ENCODE measurements at regions not wholly inside any gene's neighbourhood (a gene's known extent, or its start where the extent isn't known, plus 50 kb on each side); places are given as distances from the start of the nearest gene placed in this dataset.
"Not testable (repeated sequence)": the region's sequence is repeated elsewhere in the genome, so short reads cannot be mapped to it uniquely, and the experiment has no call there.

DNA sequence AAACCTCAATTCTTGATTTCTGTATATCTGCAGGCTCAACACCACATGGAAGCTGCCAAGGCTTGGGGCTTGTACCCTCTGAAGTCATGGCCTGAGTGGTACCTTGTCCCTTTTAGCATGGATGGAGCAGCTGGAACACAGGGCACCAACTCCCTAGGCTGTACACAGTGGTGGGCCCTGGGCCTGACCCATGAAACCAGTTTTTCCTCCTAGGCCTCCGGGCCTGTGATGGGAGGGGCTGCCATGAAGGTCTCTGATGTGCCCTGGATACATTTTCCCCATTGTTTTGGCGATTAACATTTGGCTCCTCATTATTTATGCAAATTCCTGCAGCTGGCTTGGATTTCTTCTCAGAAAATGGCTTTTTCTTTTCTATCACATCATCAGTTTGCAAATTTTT is 131.6 kb downstream of the NDFIP2 start:
- no peak for DNase-seq (ENCODE audit: low spot score)
- BruUV-seq (replicated peaks): no TSS peak
- H3K9me3 ChIP-seq (ENCODE audit: low read depth, low read length, poor library complexity, severe bottlenecking): no peaks in the 10 kb centered on the region
- H3K27ac ChIP-seq (ENCODE audit: low read depth, low read length, poor library complexity, severe bottlenecking): no peak overlapping the region
- POLR2A ChIA-PET (ENCODE audit: low non-redundant PET): no interaction called here
- no peak for TF ChIP-seq CTCF (conservative IDR thresholded peaks at IDR 0.05; ENCODE audit: low read depth, low read length)
- TF ChIP-seq EZH2 (IDR thresholded peaks at IDR 0.05; ENCODE audit: borderline replicate concordance, low read depth, low read length, poor library complexity, severe bottlenecking): no peak
- H3K4me3 ChIP-seq (ENCODE audit: low read depth, low read length, poor library complexity, severe bottlenecking): no peak overlapping the region
- H3K27me3 ChIP-seq (replicated peaks; ENCODE audit: insufficient read depth, low read depth, low read length, poor library complexity): no peaks in the 10 kb centered on the region
- no peaks in the 10 kb centered on the region for H3K4me1 ChIP-seq (ENCODE audit: insufficient read depth, low read length, poor library complexity, severe bottlenecking)
- H3K36me3 ChIP-seq (ENCODE audit: insufficient read depth, low read length, poor library complexity, severe bottlenecking): no peaks in the 10 kb centered on the region
- intact Hi-C loops (cut with micrococcal nuclease; ENCODE audit: unreplicated experiment): no loop called here
- CTCF ChIA-PET: no interaction called here

GRCh38 chr13:79607895-79608294 is 126.9 kb downstream of the NDFIP2 start:
- CTCF ChIA-PET; H3K4me3 ChIP-seq (ENCODE audit: low read depth, low read length, poor library complexity, severe bottlenecking); intact Hi-C loops (cut with micrococcal nuclease; ENCODE audit: unreplicated experiment); H3K27me3 ChIP-seq (replicated peaks; ENCODE audit: insufficient read depth, low read depth, low read length, poor library complexity); H3K27ac ChIP-seq (ENCODE audit: low read depth, low read length, poor library complexity, severe bottlenecking); BruUV-seq (replicated peaks); POLR2A ChIA-PET (ENCODE audit: low non-redundant PET); H3K9me3 ChIP-seq (ENCODE audit: low read depth, low read length, poor library complexity, severe bottlenecking); DNase-seq (ENCODE audit: low spot score); H3K36me3 ChIP-seq (ENCODE audit: insufficient read depth, low read length, poor library complexity, severe bottlenecking): not testable (repeated sequence)
- H3K4me1 ChIP-seq (ENCODE audit: insufficient read depth, low read length, poor library complexity, severe bottlenecking): peaks cover 12% of the 10 kb centered on the region
